WERI-Rb-1 (cell line): ENCODE measurements at regions not wholly inside any gene's neighbourhood (a gene's known extent, or its start where the extent isn't known, plus 50 kb on each side); places are given as distances from the start of the nearest gene placed in this dataset.

Experiments
- DNase-seq: peaks from one replicate; pipeline ENCODE4 v3.0.0-alpha.2; 2020
- H3K27ac ChIP-seq: fragments of 250-450 bp; sonication (Bioruptor Pico); 2 replicates; pipeline ENCODE4 v1.5.1; 2020; ENCODE audit warnings: mild to moderate bottlenecking, moderate library complexity
- H3K27me3 ChIP-seq: fragments of 250-450 bp; sonication (Bioruptor Pico); 2 replicates; pipeline ENCODE4 v1.5.1; 2021; ENCODE audit warnings: mild to moderate bottlenecking, low read depth, moderate library complexity; ENCODE audit not compliant: insufficient read depth, severe bottlenecking
- H3K36me3 ChIP-seq: fragments of 250-450 bp; sonication (Bioruptor Pico); 2 replicates; pipeline ENCODE4 v1.5.1; 2020; ENCODE audit warnings: mild to moderate bottlenecking, moderate library complexity
- H3K4me3 ChIP-seq: 2 replicates; pipeline ENCODE4 v1.5.1; 2011; ENCODE audit warnings: low read depth, mild to moderate bottlenecking, control low read depth, low read length
- H3K9me3 ChIP-seq: fragments of 250-450 bp; sonication (Bioruptor Pico); 2 replicates; pipeline ENCODE4 v1.5.1; 2021; ENCODE audit warnings: mild to moderate bottlenecking, moderate library complexity; ENCODE audit not compliant: severe bottlenecking
- TF ChIP-seq, protein P1 (sequence below): IDR thresholded peaks from 2 replicates; pipeline ENCODE4 v1.5.1; 2011; ENCODE audit warnings: low read depth, mild to moderate bottlenecking, control low read depth, inconsistent platforms, low read length

DNA sequence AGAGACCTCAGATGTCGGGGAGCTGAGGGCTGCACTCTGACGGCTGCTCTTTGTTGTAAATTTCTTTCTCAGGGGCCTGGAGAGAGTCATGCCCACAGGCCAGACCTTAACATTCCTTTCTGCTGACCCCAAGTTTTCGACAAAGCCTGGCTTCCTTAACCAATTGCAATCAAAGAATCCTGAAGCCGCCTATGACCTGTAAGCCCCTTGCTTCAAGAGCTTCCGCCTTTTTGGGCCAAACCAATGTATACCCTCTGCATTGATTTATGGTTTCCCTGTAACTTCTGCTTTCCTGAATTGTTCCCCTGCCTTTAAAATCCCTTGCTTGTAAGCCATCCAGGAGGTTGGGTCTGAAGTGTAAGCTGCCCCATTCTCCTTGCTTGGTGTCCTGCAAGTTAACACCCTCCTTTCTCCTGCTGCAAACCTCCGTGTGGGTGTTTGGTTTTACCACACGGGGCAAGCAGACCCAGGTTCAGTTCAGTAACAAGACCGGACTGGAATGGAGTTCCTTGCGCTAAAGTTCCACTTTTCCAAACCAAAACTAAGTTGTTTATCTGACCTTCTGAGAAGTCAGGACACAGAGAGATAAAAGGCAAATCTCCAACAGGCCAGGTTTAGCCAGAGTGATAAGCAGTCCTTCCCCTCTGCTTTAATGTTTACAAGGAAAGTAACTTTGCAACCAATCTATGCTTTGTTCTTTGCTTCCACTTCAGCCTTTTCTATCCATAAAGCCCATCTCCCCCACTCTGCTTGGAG is 141.6 kb downstream of the KCNJ12 start:
- H3K36me3 ChIP-seq: no peaks in the 10 kb centered on the region
- H3K4me3 ChIP-seq: no peak overlapping the region
- no peak for DNase-seq
- H3K27ac ChIP-seq: no peak overlapping the region
- no peaks in the 10 kb centered on the region for H3K9me3 ChIP-seq
- TF ChIP-seq, protein P1, sequence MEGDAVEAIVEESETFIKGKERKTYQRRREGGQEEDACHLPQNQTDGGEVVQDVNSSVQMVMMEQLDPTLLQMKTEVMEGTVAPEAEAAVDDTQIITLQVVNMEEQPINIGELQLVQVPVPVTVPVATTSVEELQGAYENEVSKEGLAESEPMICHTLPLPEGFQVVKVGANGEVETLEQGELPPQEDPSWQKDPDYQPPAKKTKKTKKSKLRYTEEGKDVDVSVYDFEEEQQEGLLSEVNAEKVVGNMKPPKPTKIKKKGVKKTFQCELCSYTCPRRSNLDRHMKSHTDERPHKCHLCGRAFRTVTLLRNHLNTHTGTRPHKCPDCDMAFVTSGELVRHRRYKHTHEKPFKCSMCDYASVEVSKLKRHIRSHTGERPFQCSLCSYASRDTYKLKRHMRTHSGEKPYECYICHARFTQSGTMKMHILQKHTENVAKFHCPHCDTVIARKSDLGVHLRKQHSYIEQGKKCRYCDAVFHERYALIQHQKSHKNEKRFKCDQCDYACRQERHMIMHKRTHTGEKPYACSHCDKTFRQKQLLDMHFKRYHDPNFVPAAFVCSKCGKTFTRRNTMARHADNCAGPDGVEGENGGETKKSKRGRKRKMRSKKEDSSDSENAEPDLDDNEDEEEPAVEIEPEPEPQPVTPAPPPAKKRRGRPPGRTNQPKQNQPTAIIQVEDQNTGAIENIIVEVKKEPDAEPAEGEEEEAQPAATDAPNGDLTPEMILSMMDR: no peak
- H3K27me3 ChIP-seq: no peaks in the 10 kb centered on the region

DNA sequence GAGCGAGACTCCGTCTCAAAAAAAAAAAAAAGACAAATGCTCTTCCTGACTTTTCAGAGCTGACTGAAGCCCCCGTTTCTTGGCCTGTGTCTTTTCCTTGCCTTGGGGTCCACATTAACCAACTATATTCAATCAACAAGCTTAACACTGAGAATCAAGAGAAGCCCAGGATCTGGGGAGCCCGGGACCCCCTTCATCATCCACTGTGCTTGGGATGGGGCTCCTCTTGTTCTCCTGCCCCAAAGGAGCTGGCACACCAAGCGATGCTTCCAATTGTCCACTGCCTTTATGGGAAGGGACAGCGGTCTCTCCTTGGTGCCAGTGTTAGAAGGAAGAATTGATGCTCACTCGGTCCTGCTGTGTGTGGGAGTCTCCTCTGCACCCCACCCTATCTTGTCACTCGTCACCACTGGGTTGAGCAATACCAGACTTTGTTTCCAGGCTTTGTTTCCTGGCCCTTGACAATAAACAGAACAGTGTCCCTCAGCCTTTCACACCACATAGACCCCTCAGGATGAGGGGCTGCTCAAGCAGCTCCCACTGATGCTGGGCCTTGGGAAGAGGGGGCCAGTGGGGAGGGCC is 146.7 kb downstream of the KCNJ12 start:
- no peak for DNase-seq
- no peak overlapping the region for H3K4me3 ChIP-seq
- no peaks in the 10 kb centered on the region for H3K9me3 ChIP-seq
- no peaks in the 10 kb centered on the region for H3K36me3 ChIP-seq
- TF ChIP-seq, protein P1: no peak
- no peak overlapping the region for H3K27ac ChIP-seq
- H3K27me3 ChIP-seq: no peaks in the 10 kb centered on the region

DNA sequence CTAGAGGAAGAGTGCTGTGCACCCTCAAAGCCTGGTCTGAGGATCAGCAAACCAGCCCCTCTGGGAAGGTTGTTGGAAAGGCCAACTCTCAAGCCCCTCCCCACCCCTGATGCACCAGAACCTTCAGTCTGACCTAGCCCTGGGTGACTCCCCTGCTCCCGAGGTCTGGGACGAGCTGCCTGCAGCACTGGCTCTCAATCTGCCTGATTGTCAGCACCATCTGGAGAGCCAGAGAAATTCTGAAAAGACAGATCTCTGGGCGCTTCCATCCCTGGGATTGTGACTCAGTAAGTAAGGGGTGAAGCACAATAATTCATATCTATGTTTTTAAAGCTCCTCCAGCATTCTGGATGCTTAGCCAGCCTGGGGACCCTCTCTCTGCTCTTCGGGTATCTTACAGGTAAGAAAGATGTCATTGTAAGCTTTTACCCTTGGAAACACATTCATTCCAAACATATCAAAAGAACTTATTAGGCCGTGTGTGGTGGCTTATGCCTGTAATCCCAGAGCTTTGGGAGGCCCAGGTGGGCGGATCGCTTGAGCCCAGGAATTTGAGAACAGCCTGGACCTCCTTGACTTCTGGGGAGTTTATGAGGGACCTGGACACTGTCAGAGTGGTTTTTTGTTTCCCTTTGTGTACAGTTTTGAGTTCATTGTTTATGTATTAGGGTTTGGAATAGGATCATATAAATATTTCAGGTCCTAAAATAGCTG is 147.5 kb downstream of the KCNJ12 start:
- H3K4me3 ChIP-seq: peak overlapping the region; percentile 47
- no peaks in the 10 kb centered on the region for H3K9me3 ChIP-seq
- H3K36me3 ChIP-seq: no peaks in the 10 kb centered on the region
- TF ChIP-seq, protein P1: no peak
- peak; percentile 68 for DNase-seq
- H3K27me3 ChIP-seq: no peaks in the 10 kb centered on the region
- H3K27ac ChIP-seq: no peak overlapping the region; the same call in 1 of the 2 replicates

DNA sequence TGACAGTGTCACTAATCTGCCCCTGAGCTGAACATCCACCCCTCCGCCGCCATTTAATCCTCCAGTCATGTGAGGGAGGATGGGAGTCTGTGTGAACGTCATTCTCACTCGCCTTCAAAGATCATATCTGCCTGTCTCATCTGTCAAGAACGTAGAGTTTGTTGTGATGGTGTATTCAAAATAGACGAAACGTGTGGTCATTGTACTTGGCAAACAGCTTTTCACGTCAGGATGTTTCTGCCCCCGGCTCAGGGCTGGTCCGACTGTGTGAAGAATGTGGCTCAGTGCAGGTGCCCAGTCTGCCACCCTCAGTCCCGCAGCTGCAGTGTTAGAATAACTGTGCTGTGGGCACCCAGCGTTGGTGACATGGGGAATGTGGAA is 148.0 kb downstream of the KCNJ12 start:
- Histone ChIP-seq H3K27ac (no peak overlapping the region), H3K4me3 (peak overlapping the region; percentile 47)
- DNase-seq: peak; percentile 49

DNA sequence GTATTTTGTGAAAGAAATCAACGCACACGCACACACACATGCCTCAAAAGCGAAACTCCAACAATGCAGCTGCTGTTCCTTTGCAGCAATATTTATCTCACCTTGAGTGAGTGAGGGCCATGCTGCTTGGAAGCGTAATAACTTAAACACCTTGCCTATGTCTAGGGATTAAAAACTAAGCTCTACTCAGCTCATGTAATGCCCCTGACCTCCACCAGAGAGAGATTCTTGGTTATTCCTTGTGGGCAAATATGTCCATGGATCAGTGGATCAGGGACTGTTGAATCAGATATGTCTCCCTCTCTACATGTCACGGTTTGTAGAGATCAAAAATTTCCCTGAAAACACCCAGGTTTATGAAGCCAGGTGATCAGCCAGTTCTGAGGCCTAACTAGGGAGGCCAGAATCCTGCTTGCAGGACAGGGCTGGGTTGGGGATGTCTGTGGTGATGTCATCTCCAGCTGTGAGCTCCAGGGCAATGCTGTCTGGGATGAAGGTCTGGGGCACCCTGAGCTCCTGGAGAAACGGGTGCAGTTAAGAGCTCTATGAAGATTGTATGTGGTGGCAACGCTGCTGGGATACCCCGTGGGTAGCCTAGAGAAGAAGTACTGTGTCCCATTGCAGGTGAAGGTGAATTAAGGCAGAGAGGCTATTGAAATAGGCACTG is 149.4 kb downstream of the KCNJ12 start:
- no peak overlapping the region for H3K4me3 ChIP-seq
- no peak overlapping the region for H3K27ac ChIP-seq
- no peaks in the 10 kb centered on the region for H3K27me3 ChIP-seq
- TF ChIP-seq, protein P1: no peak
- no peaks in the 10 kb centered on the region for H3K9me3 ChIP-seq
- DNase-seq: no peak
- H3K36me3 ChIP-seq: no peaks in the 10 kb centered on the region

More for the DNA sequence above, 148.0 kb downstream of the KCNJ12 start:
- Histone ChIP-seq H3K27me3 (no peaks in the 10 kb centered on the region), H3K9me3 (no peaks in the 10 kb centered on the region), H3K36me3 (no peaks in the 10 kb centered on the region)
- TF ChIP-seq, protein P1: no peak
